HCT116 (cell line): ENCODE measurements at regions not wholly inside any gene's neighbourhood (a gene's known extent, or its start where the extent isn't known, plus 50 kb on each side); places are given as distances from the start of the nearest gene placed in this dataset.

ENCODE experiments used
- CEBPB ChIP-seq: IDR thresholded peaks from 2 replicates; pipeline ENCODE4 v1.6.1; 2012; ENCODE audit warnings: low read depth
- CTCF ChIP-seq, 3 experiments: fragments of 200-600 bp in 1 of 3; sonication (generic) in 1 of 3; IDR thresholded peaks in 2 of 3; conservative IDR thresholded peaks in 1 of 3; 2 replicates each; pipeline ENCODE4 v1.5.1; 2012 to 2017; ENCODE audit warnings: low read depth in 2 of 3, low read length in 2 of 3, antibody characterized with exemption in 1 of 3, borderline replicate concordance in 1 of 3, control low read depth in 1 of 3, mild to moderate bottlenecking in 1 of 3, mixed read lengths in 1 of 3, mixed run types in 1 of 3, moderate library complexity in 1 of 3; ENCODE audit not compliant: insufficient read depth in 1 of 3
- EZH2 ChIP-seq: fragments of 200-600 bp; sonication (generic); IDR thresholded peaks from 2 replicates; pipeline ENCODE4 v1.6.1; 2017; ENCODE audit warnings: antibody characterized with exemption, mixed run types
- EZH2phosphoT487 ChIP-seq: fragments of 200-600 bp; IDR thresholded peaks from 2 replicates; pipeline ENCODE4 v1.6.1; 2018; ENCODE audit warnings: antibody characterized with exemption, borderline replicate concordance
- FOSL1 ChIP-seq: IDR thresholded peaks from 2 replicates; pipeline ENCODE4 v1.6.1; 2012; ENCODE audit warnings: low read depth
- JUND ChIP-seq: IDR thresholded peaks from 2 replicates; pipeline ENCODE4 v1.6.1; 2012
- MAX ChIP-seq: IDR thresholded peaks from 2 replicates; pipeline ENCODE4 v1.6.1; 2012
- POLR2AphosphoS5 ChIP-seq: IDR thresholded peaks from 2 replicates; pipeline ENCODE4 v1.6.1; 2011; ENCODE audit warnings: mild to moderate bottlenecking, low read depth, low read length, moderate library complexity
- RAD21 ChIP-seq: IDR thresholded peaks from 2 replicates; pipeline ENCODE4 v1.6.1; 2012; ENCODE audit warnings: low read depth, mild to moderate bottlenecking
- TCF7L2 ChIP-seq: IDR thresholded peaks from 2 replicates; pipeline ENCODE4 v1.7.0; 2011; ENCODE audit warnings: borderline replicate concordance, inconsistent platforms; ENCODE audit not compliant: insufficient read depth, insufficient read length; ENCODE audit errors: extremely low read depth
- YY1 ChIP-seq: IDR thresholded peaks from 2 replicates; pipeline ENCODE4 v1.6.1; 2011; ENCODE audit warnings: low read length, low read depth, moderate library complexity, mild to moderate bottlenecking; ENCODE audit not compliant: insufficient replicate concordance; ENCODE audit errors: extremely low read depth
- ZNF274 ChIP-seq: fragments of 200-500 bp; sonication (Bioruptor generic); IDR thresholded peaks from 2 replicates; pipeline ENCODE4 v1.6.1; 2014; ENCODE audit warnings: mild to moderate bottlenecking, low read depth, low read length, inconsistent platforms
- TF ChIP-seq, protein P1 (sequence below): IDR thresholded peaks from 2 replicates; pipeline ENCODE4 v1.6.1; 2012; ENCODE audit warnings: low read depth

DNA sequence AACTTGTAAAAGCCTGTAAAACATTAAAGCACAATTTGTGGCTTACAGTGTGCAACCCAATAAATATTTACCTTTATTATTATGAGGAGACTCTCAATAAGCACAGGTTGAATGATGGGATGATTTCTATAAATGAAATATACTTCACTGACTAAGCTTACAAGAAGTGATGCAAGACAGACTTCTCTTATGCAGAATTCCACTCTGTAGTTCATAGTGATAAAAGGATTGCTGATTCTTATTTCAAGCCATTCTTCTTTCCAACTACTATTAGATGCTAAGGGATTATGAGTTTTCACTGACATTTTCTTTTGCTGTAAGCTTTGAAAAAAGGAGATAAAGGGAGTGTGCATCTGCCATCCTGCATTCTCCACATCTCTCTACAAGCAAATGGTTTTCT, 149.0 kb upstream of the ARG1 start:
- TF ChIP-seq CTCF (IDR thresholded peaks at IDR 0.05 in 2 of 3, conservative IDR thresholded peaks at IDR 0.05 in 1 of 3; ENCODE audit: borderline replicate concordance in 1 of 3, insufficient read depth in 1 of 3, low read depth in 2 of 3, low read length in 2 of 3) = no peak
- TF ChIP-seq, protein P1, sequence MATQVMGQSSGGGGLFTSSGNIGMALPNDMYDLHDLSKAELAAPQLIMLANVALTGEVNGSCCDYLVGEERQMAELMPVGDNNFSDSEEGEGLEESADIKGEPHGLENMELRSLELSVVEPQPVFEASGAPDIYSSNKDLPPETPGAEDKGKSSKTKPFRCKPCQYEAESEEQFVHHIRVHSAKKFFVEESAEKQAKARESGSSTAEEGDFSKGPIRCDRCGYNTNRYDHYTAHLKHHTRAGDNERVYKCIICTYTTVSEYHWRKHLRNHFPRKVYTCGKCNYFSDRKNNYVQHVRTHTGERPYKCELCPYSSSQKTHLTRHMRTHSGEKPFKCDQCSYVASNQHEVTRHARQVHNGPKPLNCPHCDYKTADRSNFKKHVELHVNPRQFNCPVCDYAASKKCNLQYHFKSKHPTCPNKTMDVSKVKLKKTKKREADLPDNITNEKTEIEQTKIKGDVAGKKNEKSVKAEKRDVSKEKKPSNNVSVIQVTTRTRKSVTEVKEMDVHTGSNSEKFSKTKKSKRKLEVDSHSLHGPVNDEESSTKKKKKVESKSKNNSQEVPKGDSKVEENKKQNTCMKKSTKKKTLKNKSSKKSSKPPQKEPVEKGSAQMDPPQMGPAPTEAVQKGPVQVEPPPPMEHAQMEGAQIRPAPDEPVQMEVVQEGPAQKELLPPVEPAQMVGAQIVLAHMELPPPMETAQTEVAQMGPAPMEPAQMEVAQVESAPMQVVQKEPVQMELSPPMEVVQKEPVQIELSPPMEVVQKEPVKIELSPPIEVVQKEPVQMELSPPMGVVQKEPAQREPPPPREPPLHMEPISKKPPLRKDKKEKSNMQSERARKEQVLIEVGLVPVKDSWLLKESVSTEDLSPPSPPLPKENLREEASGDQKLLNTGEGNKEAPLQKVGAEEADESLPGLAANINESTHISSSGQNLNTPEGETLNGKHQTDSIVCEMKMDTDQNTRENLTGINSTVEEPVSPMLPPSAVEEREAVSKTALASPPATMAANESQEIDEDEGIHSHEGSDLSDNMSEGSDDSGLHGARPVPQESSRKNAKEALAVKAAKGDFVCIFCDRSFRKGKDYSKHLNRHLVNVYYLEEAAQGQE = no peak
- TF ChIP-seq EZH2phosphoT487 = no peak
- no peak for TF ChIP-seq POLR2AphosphoS5
- TF ChIP-seq RAD21 = no peak
- TF ChIP-seq TCF7L2 = no peak
- TF ChIP-seq YY1 = no peak
- TF ChIP-seq CEBPB = no peak
- TF ChIP-seq ZNF274 = no peak
- no peak for TF ChIP-seq JUND
- TF ChIP-seq MAX = no peak
- no peak for TF ChIP-seq FOSL1
- no peak for TF ChIP-seq EZH2
